HK-2 (cell line): ENCODE measurements at regions not wholly inside any gene's neighbourhood (a gene's known extent, or its start where the extent isn't known, plus 50 kb on each side); places are given as distances from the start of the nearest gene placed in this dataset.
"Not testable (repeated sequence)": the region's sequence is repeated elsewhere in the genome, so short reads cannot be mapped to it uniquely, and the experiment has no call there.

ENCODE experiments used
- DNase-seq: peaks from one replicate; pipeline ENCODE4 v3.0.0-alpha.2; 2018; ENCODE audit not compliant: unreplicated experiment

DNA sequence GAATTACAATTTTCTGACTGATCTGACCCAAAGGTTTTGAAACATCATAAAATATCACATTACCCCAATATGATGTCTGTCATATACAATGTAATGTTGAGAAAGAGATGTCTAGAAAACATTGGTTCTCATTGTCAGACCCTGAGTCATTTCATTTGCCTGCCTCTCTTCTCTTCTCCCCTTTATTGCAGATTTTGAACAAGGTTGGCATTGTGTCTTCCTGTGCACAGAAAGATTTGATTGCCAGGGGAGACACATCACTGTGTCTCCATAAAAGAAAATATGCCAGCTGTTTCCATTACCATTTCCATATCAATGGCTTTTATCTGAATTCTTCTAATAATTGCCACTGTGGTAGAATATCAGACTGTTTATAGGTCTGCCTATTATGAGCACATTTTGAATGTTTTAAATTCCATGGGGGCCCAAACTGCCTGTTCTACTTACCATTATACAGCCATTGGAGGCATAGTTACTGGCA is 65.6 kb downstream of the IFI44 start:
- DNase-seq, result no peak

DNA sequence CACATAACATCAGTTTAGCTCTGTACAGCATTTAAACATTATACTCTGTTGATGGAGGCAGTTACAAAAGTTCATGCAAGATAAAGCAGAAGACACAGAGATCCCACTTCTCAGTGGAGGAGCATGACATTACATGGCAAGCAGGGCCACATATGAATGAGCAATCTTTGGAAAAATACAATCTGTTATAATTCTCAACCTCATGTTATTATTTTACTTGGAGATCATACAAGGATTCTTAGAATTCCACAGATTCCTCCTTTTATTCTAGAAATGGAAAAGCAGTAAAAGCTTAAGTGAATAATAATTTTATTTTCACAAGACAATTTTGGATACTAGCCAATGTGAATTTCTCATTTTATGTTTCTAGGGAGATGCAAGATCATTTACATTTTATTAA is 66.6 kb downstream of the IFI44 start:
- no peak for DNase-seq

GRCh38 chr1:78718566-78718965 is 68.9 kb downstream of the IFI44 start:
- DNase-seq, result no peak

GRCh38 chr1:78721136-78721535 is 71.5 kb downstream of the IFI44 start:
- DNase-seq, result no peak

- no peak for DNase-seq
Measured at GRCh38 chr1:78722105-78722504, 72.5 kb downstream of the IFI44 start.

- no peak for DNase-seq
Measured at GRCh38 chr1:78722521-78722920, 72.9 kb downstream of the IFI44 start.

- DNase-seq, result no peak
Measured at GRCh38 chr1:78722947-78723346, 73.3 kb downstream of the IFI44 start.

DNA sequence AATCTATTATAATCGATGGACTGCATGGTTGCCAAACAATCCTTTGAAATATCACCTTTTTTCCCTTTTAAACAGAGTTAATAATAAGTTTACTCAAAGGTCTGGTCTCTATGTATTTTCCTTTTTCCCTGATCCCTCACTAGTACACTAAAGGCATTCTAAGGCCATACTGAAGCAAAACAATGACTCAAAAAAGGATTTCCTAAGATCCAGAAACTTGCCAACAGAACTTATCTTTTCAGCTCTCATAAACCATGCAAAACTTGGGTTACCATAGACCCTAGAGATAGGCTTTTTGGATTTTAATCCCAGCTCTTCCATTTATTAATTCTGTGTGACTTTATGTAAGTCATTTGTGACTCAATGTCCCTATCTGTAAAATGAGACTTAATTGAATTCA is 77.1 kb downstream of the IFI44 start:
- DNase-seq, result no peak

DNA sequence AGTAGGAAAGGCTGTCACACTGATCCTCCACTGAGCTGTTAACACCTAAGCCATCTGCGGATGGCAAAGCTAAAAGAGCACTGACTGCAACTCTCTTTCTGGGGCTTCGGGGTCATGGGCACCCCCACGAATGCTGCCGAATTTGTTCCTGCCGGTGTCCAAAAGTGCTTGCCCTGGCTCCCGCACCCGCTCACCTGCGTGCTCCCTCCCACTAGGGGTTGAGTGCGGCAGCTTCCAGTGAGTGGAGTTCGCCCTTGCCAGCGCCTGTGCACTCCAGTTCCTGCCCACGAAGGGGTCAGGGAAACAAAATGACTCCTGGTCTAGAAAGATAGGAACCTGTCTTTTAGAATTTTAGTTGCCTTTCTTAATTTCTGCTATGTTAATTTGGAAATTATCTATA is 78.7 kb downstream of the IFI44 start:
- DNase-seq, result no peak

DNA sequence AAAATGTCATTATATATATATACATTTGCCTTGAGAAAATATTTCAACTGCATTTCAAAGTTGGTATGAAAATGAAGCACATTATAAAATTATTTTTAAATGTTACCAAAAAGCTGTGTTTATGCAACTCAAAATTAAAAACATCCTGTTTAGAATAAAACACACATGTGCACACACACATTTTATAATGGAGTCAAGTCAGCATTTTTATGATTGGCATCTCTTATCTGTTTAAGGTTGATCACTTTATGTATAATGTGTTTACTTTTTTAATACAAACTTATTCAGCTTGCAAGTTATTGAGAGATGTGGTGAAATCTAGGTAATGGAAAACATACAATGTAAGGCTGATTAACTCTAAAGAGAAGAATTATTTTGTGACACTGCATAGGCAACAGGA is 80.4 kb downstream of the IFI44 start:
- no peak for DNase-seq

DNA sequence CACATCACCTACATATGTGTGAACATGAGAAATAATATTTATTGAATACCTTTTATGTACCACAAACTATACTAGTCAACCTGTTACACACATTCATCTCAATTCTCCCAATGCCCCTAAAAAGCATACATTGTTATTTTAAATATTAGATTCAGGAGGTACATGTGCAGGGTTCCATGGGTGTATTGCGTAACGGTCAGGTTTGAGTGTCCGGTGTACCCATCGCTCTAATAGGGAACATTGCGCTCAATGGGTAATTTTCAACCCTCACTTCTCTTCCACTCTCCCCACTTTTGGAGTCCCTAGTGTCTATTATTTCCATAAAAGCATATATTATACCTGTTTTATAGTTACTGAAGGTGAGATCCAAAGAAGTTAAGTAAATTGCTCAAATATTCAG is 82.0 kb downstream of the IFI44 start:
- no peak for DNase-seq

- DNase-seq, result no peak
Measured at GRCh38 chr1:78737241-78737640, 87.6 kb downstream of the IFI44 start.

DNA sequence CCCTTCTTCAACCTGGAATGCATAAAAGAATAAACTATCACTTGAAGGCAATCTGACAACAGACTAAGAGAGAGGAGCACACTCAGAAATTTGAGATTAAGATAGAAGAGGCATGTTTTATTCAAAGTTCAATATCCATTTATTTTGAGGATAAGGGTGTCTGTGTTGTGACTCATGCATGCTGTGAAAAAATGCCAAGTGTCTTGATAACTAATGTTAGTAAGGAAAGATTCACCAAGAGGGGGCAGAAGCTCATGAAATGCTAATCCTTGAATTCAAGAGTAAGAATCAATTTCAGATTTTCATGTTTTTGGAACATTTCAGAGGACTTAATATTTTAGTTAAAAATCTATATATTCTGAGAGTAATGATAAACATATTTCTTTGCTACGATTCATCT is 94.0 kb downstream of the IFI44 start:
- no peak for DNase-seq

GRCh38 chr1:78745111-78745510 is 95.5 kb downstream of the IFI44 start:
- DNase-seq, result no peak

GRCh38 chr1:78753679-78754078 is 104.0 kb downstream of the IFI44 start:
- DNase-seq, result not testable (repeated sequence)

GRCh38 chr1:78755986-78756385 is 106.4 kb downstream of the IFI44 start:
- DNase-seq, result no peak

DNA sequence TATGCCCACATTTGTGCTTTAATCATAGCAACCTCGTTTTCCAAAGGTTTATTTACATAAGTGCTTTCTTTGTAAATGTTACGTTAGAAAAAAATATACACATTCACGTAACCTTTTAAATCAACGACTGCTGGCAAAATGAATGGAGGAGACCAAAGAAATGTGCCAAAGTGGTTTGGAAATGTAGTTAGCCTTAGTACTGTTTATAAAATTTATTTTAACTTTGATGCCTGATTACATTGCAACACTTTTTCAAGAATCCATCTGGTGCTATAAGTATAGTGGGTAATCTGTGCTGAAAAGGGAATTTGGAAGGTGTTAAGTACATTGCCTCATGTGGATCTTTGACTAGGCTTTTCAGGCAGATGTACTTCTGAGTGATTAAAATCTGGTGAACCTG is 108.9 kb downstream of the IFI44 start:
- DNase-seq, result no peak

- no peak for DNase-seq
Measured at GRCh38 chr1:78759881-78760280, 110.2 kb downstream of the IFI44 start.

- no peak for DNase-seq
Measured at GRCh38 chr1:78760858-78761257, 111.2 kb downstream of the IFI44 start.

GRCh38 chr1:78762113-78762512 is 112.5 kb downstream of the IFI44 start:
- DNase-seq, result no peak

GRCh38 chr1:78765489-78765888 is 115.9 kb downstream of the IFI44 start:
- DNase-seq, result no peak

GRCh38 chr1:78779831-78780230 is 130.2 kb downstream of the IFI44 start:
- no peak for DNase-seq

- no peak for DNase-seq
Measured at GRCh38 chr1:78787544-78787943, 137.9 kb downstream of the IFI44 start.

GRCh38 chr1:78790174-78790573 is 140.5 kb downstream of the IFI44 start:
- no peak for DNase-seq

DNA sequence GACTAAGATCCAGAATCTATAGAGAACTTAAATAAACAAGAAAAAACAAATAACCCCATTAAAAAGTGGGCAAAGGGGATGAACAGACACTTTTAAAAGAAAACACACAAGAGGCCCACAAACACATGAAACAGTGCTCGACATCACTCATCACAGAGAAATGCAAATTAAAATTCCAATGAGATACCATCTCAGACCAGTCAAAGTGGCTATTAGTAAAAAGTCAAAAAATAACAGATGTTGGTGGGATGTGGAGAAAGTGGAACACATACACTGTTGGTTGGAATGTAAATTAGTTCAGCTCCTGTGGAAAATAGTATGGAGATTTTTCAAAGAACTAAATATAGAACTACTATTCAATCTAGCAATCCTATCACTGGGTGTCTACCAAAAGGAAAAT is 143.1 kb downstream of the IFI44 start:
- no peak for DNase-seq
